IPS-NIHi7 (cell line): ENCODE measurements at regions not wholly inside any gene's neighbourhood (a gene's known extent, or its start where the extent isn't known, plus 50 kb on each side); places are given as distances from the start of the nearest gene placed in this dataset.

Experiments
- DNase-seq: peaks from one replicate; pipeline ENCODE4 v3.0.0; 2012; ENCODE audit warnings: mixed read lengths; ENCODE audit errors: extremely low spot score

DNA sequence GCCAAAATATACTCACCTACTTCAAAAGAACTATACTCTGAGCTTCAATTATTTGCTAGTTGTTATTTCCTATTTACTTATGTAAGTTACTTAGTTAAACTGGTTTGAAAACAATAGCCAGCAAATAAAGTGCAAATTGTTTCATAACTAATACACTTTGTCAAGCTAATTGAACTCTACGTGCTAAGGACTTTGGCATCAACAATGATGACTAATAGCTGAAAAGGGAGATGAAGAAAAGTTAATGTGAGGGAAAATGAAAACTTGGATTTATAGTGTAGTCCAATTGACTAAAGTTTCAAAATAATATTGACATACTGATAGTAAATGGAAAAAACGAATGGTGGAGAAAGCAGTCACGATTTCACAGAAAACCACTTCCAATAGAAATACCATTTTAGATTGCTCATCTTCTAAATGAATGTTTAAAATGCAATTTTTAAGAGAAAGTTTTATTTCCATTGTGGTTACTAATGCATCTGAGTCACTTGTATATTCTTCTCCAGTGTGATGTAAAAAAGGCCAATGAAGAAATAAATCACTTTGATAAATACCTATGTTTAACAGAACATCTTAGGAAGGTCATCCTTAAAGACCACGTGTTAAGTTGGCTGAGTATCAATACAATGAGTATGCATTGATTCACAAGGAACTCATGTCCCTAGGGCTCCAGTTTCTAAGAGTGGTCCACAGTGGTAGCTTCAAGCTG is 455.2 kb downstream of the LTN1 start:
- DNase-seq: no peak

DNA sequence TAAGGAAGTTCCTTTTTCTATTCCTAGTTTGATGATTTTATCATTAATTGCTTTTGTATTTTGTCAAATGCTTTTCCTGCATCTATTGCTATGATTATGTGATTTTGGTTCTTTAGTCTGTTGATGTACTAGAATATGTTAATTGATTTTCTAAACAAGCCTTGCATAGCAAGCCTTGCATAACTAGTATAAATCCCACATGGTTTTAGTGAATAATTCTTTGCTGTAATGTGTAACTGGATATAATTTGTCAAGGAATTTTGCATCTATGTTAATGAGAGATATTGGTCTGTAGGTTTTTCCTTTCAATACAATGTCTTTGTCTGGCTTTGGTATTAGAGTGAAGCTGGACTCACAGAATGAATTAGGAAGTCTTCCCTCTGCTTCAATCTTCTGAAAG is 460.2 kb downstream of the LTN1 start:
- no peak for DNase-seq

DNA sequence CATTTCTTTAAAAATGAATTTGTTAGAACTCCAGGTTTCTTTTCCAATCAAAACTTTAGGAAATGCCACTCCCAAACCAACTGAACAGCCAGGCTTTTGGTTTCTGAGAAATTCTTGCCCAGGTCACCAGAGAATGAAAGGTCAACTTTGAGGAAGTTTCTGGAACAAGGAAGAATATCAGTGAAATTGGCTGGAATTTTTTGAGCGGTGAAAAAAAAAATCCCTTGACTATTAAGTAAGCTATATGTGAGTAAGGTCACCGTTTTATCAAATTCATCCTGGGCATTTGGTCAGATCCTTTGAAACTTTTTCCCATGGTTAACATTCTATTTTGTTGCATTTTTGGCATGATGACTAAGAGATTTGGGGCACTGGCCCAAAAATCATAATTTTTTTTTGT is 469.3 kb downstream of the LTN1 start:
- DNase-seq: no peak

DNA sequence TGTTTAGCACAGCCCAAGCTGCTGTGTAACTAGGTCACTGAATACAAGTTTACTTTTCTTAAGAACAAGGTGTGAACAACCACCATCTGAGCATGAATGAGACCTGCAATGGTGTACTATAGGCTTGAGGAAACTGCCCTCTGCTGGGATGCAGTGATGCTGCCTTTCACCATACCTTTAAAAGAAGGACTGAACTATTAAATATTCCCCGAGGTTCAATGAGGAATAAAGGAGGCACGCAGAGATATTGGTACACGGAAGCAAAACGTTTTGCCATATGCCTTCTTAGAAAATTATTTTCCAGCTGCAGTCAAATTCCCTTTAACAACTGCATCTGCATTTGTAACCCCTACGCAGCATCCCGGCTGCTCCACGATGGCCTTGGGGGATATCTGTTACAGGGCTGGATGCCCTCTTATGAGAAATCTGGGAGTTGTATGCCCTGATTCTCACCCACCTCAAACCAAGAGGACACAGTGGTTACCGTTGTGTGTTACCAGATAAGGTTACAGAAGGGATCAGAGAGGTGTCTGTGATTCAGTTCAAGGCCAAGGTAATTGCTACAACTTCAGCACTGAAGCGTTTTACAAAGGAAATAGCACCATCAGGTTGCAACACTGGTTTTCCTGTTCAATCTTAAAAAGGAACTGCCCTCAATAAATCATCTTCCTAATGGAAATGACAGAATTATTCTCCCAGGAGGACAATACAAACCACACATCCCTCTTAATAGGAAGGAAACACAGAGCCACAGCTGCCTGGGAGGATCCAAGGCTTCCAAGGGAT is 470.5 kb downstream of the LTN1 start:
- peak; percentile 17 for DNase-seq

DNA sequence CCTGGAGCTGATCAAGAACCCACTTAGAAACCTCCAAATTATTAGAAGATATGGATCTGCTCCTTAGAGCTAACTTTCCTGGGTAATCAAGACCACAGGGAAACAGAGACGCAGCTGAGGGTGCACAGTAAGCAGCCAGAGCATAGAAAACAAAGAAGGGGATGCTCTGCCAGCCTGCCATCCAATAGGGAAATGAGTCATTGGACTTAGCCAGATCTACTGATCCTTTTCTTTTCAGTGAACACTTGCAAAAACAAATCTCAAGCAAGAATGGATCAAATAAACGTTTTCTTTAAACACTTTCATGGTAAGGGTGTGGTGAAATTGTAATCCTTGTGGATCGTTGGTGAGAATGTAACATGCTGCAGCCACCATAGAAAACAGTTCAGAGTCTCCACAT is 474.0 kb downstream of the LTN1 start:
- DNase-seq: no peak

DNA sequence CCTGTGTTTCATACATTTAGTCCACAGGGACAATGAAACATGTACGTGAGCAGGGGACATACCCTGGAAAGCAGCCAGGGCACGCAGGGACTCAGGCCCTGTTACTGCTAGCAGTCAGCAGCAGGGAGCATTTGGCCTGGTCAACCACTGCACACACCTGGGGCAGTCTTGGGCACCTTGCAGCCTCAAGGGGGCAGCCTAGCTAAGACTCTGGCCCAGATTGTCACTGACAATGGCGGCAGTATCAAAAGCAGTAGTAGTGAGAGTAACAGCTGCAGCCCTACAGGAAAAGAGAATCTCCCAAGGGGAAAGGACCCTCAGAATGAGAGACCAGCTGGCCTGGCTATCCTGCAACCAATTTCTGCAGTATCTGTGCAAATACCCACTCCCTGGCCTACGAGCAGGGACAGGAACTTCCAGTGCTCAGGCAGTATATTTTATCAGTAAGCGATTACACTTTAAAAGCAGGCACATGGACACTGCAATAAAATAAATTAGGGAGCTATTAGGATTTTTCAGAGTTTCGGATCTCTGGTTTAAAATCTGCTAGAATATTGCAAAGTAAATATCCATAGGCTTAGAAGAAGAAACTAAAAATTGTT is 475.6 kb downstream of the LTN1 start:
- peak; percentile 89 for DNase-seq

DNA sequence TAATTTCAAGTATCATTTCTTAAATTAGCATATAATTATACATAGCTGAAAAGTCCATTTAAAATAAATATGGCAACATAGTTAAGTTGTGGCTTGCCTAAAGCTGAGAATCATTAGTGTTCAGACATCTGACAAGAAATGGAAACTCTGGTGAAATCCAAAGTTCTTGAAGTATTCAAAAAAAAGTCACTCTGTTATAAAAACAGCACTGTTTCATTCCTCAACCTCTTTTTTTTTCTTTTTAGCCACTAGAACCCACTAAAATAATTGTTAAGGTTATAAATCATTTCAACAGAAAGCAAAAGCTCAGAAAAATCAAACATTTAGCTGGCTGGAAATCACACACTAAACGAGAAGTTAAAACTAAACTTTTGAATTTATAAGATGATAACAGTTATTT is 476.7 kb downstream of the LTN1 start:
- no peak for DNase-seq

DNA sequence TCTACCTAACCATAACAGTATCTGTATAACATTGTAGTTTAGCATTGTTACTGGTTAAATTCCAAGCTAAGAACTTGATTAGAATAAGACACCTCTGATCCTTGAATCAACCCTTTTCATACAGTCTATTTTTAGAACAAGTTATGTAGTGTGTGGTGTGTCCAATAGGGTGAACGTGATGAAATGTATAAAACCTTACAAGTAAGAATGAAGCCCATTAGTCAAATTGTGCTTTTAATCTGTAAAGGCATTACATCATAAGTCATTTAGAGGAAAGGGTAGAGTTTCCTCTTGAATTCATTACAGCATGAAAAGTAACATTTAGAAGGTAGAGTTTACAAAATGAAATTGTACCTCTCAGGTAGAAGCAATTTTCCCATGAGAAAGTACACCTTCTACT is 479.2 kb downstream of the LTN1 start:
- no peak for DNase-seq

DNA sequence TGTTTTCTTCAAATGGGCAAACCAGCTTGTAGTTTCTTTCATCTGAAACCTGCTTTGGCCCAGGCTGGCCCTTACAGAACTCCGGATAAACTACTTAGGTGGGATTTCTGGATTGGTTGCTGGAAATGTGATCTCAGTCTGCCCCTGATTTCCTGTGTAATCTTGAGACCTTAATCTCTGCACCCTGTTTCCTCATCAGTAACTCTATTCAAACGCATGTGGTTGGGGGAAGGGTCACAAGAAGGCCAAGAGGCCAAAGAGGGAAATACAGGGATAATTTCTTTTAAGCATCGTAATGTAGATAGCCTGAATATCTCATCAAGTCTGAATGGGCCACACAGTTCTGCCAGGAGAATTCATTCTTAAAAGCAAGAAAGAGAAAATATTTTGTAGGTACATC is 483.6 kb downstream of the LTN1 start:
- DNase-seq: peak; percentile 11

DNA sequence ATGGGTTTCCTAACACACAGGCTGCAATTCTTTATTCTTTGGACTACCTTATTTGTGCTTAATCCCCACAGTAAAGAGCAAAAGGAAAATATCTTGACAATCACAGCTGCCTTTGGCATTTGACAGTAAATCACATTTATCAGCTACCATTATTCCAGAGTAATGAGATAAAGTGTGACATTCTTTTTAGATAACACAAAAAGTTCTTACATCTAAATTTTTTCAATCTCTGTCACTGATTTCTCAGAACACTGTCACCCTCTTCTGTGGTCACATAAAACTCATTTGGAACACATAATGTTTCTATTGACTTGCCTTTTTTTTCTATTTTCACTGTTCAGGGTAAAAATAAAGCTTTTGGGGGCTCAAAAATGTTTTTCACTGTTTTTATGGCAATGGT is 484.6 kb downstream of the LTN1 start:
- DNase-seq: no peak

DNA sequence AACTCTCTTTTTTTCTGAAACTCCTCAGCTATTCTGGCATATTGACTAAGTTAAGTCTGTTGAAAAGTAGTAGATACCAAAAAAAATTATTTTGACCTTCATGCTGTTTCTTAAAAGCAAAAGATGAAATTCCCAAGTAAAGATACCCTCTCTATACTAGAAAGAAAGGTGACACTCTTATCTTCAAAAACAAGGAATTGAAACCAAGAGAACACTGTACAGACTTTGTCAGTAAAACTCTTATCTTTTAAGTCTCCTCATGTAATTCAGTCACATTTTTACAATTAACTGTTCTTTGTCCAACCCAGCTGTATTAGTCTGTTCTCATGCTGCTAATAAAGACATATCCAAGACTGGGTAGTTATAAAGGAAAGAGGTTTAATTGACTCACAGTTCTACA is 496.2 kb downstream of the LTN1 start:
- DNase-seq: no peak

DNA sequence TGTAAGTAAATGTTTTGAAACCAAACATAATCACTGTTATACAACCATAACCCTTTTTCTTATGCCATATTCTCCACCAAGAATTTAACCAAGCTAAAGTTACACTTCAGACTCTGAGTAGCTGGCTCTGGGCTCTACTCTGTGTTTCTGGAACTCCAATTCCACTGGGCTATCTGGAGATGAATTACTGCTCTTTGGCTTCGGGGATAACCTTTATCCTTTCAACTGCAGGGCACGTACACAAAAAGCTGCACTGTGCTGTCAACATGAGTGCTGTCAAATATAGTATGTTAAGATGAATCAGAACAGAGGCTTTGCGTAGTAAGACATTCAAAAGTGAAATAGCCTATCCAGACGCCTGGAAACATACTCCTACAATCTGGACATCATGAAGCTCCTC is 500.6 kb downstream of the LTN1 start:
- DNase-seq: no peak

DNA sequence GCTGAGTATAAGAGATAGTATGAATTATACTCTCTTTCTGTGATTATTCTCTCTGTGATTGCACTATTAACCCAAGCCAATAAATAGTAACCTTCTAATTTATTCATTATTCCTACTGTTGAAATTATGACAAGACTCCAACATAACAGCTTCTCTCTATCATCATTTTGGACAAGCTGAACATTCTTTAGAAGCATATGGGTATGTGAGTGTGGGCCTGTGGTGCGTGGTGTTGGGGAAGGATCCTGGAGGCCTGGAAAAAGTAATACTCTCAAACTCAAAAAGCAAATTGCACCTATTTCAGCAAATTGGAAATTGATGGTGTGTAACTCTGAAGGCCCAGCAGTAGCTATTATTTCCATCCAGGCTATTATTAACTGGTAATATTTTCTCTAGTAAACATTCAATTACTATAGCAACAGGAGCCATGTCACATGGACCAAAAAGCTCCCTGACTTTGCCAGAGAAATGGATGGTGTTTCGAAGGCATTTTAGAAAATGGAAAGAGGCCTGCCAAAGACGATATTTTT is 502.8 kb downstream of the LTN1 start:
- no peak for DNase-seq

DNA sequence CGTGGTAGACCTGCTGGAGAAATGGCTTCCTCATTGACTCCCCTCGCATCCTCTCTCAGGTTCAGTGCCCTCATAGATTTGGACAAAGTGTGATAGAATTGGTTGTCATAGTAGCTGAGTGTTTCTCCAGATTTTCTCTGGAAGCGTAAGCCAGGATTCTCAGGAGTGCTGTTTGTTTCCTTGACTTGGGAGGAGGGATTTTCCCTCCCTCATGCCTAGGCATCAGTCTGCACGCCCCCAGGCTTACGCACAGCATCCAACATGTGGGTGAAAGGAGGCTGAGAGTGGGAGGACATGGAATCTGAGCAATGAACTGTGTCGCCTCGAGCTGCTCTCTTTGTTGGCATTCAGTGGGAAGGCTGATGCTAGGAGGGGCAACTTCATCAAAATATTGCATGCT is 503.5 kb downstream of the LTN1 start:
- no peak for DNase-seq

DNA sequence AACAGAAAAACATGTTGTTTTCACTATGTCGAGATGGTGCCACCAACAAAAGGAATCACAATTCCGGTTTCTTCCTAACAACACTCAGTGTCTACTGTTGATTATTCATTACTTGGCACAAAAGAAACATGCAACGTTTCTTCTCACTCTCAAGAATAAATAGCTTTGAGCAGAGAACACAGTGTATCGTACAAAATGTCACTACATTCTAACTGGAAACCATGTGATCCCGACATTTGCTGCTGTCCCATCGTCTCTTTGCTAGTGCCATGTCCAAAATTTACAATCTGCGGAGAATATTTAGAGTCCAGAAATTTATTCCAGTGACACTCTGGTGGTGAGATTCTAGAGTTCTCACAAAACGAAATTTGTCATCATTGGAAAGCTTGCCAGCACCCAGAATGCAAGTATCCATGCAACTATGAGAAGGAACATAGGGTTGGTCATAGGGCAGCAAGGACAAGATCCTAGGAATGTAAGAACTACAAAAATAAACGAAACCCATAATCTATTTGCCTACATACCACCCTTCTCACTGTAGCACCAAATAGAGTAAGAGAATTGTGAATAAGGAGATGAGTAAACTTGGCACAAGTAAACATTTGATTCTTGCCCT is 505.1 kb downstream of the LTN1 start:
- DNase-seq: no peak

DNA sequence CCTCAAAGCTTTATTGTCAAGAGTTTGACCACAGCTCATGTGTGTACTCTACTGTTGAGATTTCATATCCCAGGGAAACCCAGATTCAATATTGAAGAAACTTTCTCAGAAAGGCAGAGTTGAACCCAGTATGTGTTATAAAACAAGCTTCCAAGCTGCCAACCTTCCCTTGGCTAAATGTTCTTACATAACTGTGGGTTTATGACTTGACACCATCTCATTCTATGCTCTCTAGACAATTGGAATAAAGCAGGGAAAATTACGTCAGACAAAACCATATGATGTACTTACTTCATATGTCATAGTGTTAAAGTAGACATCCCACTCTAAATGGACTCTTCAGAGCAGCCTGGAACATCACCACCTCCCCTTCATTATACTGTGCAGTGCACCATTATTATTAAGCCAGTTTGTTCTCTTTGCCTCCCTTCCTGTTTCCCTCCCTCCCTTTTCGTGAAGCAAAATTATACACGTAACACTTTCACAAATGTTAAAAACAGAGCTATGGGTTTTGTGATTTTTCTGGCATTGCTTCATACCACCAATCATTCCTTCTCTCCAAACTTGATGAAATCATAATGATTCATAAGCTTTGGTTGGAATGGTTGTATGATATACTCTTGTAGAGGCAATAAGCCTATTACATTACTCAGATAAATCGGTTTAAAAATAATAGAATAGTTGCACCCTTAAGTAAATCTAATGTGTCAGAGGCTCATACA is 507.2 kb downstream of the LTN1 start:
- DNase-seq: no peak

DNA sequence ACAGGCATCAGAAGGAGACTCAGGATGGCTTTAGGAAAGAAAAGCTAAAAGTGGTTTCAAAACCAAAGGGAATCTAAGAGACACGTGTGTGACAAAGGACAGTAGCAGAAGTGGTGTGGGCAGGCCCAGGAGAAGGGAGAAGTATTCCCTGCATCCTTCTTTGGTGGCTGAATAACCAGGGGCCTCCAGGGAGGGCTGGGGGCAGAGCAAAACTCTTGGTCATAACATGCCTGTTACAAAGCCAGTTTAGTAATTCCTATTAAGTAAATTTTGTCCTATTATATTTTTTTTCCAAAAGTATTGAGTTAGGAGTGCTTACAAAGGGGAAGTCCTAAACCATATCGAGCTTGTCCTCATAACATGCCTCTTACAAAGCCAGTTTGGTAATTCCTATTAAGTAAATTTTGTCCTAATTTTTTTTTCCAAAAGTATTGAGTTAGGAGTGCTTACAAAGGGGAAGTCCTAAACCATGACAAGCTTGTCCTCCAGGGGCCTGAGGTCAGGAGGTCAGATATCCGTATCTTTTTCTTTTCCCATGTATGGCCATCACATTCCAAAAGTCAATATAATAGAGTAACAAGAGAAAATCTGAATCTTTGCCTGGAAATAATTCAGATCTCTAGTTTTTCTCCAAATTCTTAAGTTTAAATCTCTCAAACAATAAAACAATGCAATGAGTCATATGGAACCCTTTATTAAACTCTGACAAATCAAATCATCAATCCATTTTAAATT is 509.2 kb downstream of the LTN1 start:
- DNase-seq: no peak

DNA sequence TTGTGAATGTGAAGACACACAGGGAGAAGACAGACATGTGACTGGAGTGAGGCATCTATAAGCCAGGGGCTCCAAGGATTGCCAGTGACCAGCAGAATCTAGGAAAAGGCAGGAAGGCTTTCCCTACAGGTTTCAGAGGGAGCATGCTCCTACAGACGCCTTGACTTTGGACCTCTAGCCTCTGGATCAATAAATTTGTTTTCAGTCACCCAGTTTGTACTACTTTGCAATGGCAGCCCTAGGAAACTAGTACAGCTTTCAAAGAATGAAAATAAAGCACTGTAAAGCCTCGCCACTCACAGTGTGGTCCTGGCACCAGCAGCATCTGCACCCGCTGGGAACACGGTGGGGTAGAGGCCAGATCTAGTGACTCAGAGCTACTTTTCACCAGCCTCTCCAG is 510.0 kb downstream of the LTN1 start:
- DNase-seq: no peak

DNA sequence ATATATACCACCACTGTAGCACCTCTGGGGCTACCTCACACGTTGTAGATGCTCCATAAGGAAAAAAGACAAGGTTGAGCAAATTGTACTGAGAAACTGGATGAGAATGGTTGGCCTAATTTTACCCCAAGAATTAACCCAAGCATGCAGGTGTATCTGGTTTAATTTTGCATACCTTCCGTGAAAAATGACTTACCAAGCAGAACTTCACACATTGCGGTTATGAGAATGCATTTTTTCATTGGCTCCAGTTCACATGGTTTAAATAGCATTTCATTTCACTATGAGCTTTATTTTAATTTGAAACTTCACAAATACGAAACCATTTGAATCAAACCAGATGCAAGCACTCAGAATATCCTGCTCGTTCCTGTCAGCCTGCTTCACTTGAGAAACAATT is 512.2 kb downstream of the LTN1 start:
- DNase-seq: no peak

DNA sequence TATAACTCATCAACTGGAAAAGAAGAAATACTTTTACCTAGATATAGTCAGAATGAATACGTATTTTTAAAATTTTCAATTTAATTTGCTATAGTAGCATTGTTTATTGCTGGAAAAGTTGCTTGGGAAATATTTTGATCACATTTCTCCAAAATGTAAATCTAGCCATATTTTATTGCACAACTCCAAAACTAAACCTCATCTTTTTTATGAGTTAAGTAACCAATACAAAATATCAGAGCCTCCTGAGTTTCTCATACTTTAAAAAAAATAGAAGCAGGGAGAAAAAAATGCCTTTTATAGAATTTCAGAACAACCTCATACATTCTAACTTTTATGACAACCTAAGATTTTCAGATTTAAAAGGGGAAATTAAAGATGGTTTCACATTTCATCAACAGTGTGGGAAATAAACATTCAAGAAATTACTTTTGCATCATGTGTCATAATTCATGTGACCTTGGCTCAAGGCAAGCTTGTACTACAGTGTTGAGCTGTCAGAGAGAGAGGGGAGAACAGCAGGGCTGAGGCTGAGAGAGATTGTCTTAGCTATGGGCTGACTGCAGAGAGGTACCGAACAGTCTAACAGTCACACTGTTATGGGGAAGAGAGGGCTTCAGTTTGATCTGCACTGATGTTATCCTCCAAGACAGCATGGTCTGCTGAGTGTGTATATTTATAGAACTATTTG is 519.0 kb downstream of the LTN1 start:
- DNase-seq: no peak
